ENCODE measurements at regions not wholly inside any gene's neighbourhood (a gene's known extent, or its start where the extent isn't known, plus 50 kb on each side); places are given as distances from the start of the nearest gene placed in this dataset.

DNA sequence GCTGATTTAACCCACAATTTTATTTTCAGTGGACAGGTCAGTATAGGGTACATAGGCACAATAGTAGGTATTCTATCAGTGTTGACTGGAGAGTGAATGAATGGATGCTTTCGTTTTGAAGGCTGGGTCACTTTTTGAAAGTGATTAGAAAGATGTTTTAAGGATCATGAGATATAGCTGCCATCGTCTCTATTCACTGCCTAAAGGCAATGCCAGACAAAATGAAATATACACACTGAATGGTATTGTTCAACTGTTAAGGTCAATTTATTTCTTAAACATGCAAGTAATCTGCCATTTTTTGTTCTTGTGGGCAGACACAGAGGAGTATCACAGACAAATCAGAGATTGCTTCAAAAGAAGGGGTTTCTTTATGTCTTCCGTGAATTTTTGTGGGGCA is 395.3 kb downstream of the VGLL3 start:
- WGBS, 2 experiments (ENCODE audit: low coverage in 1 of 2, low lambda C conversion rate in 2 of 2, missing lambda C conversion rate in 2 of 2) = 12 to 14% methylated on average over 3 of the region's 3 CpGs
- no peak overlapping the region for H3K4me3 ChIP-seq
- H3K27ac ChIP-seq = no peak overlapping the region
- in situ Hi-C loops (cut with MboI) = no loop called here
- no peak overlapping the region for H3K4me2 ChIP-seq (ENCODE audit: unreplicated experiment)
- H3K36me3 ChIP-seq (ENCODE audit: low read depth) = no peaks in the 10 kb centered on the region
- no peaks in the 10 kb centered on the region for H3K4me1 ChIP-seq (ENCODE audit: insufficient read depth)
- H3K79me2 ChIP-seq (ENCODE audit: insufficient read depth) = no peaks in the 10 kb centered on the region
- DNase-seq = no peak
- TF ChIP-seq EZH2 (IDR thresholded peaks at IDR 0.05; ENCODE audit: insufficient read depth, poor library complexity, severe bottlenecking) = no peak
- no peak for TF ChIP-seq EZH2phosphoT487 (IDR thresholded peaks at IDR 0.05; ENCODE audit: insufficient read depth, low read depth)
- H3F3A ChIP-seq (ENCODE audit: insufficient read depth) = no peaks in the 10 kb centered on the region
- H3K27me3 ChIP-seq (replicated peaks; ENCODE audit: insufficient read depth) = no peaks in the 10 kb centered on the region
- H3K9me2 ChIP-seq (ENCODE audit: insufficient read depth) = no peaks in the 10 kb centered on the region
- H4K20me1 ChIP-seq (ENCODE audit: insufficient read depth) = no peaks in the 10 kb centered on the region
- no peak overlapping the region for H3K9ac ChIP-seq
- no peaks in the 10 kb centered on the region for H3K9me3 ChIP-seq (ENCODE audit: low read depth)
- no peak overlapping the region for H2AFZ ChIP-seq

DNA sequence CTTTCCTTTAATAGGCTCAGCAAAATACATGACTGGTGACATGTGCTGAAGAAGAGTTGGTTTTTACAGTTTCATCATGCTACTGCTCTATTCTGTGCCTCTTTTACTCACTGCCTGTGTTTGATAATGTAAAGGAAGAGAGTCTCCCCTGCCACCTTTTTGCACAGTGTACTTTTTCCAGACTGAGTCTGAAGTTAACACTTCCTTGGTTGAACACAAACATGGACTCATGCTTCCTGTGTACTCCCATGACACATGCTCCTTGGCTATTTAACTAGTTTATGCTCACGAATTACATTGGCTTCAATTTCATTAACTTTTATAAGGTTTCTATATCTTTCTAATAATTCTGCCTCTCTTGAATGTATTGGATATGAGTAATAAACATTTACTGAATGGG is 396.1 kb downstream of the VGLL3 start:
- H3K27me3 ChIP-seq (replicated peaks; ENCODE audit: insufficient read depth) = no peaks in the 10 kb centered on the region
- H4K20me1 ChIP-seq (ENCODE audit: insufficient read depth) = no peaks in the 10 kb centered on the region
- no peak overlapping the region for H3K9ac ChIP-seq
- no peaks in the 10 kb centered on the region for H3K36me3 ChIP-seq (ENCODE audit: low read depth)
- H3K9me3 ChIP-seq (ENCODE audit: low read depth) = no peaks in the 10 kb centered on the region
- no peaks in the 10 kb centered on the region for H3K9me2 ChIP-seq (ENCODE audit: insufficient read depth)
- no peak overlapping the region for H3K27ac ChIP-seq
- DNase-seq = no peak
- no peaks in the 10 kb centered on the region for H3K4me1 ChIP-seq (ENCODE audit: insufficient read depth)
- no peaks in the 10 kb centered on the region for H3F3A ChIP-seq (ENCODE audit: insufficient read depth)
- H3K4me3 ChIP-seq = no peak overlapping the region
- no peak for TF ChIP-seq EZH2 (IDR thresholded peaks at IDR 0.05; ENCODE audit: insufficient read depth, poor library complexity, severe bottlenecking)
- no peak for TF ChIP-seq EZH2phosphoT487 (IDR thresholded peaks at IDR 0.05; ENCODE audit: insufficient read depth, low read depth)
- H2AFZ ChIP-seq = no peak overlapping the region
- in situ Hi-C loops (cut with MboI) = no loop called here
- H3K4me2 ChIP-seq (ENCODE audit: unreplicated experiment) = no peak overlapping the region
- 3 to 4% methylated on average over 1 of the region's 1 CpG for WGBS, 2 experiments (ENCODE audit: low coverage in 1 of 2, low lambda C conversion rate in 2 of 2, missing lambda C conversion rate in 2 of 2)
- H3K79me2 ChIP-seq (ENCODE audit: insufficient read depth) = no peaks in the 10 kb centered on the region

DNA sequence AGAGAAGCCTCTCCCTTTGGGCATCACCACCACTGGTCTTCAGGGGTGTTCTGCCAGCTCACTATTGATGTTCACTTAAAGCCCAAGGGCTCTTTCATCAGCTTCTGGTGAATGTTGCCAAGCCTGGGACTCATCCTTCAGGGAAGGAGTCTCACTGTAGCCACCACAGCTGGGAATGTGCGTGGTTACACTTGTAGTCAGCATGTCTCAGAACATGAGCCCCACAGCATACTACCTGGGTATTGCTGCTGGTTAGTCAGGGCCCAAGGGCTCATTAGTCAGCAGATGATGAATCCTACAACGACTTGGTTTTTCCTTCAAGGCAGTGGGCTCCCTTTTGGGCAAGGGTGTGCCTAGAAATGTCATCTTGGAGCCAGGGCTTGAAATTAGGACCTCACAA is 412.9 kb downstream of the VGLL3 start:
- Histone ChIP-seq H3K27me3 (replicated peaks; ENCODE audit: insufficient read depth) (no peaks in the 10 kb centered on the region), H3F3A (ENCODE audit: insufficient read depth) (no peaks in the 10 kb centered on the region), H3K79me2 (ENCODE audit: insufficient read depth) (no peaks in the 10 kb centered on the region), H3K9ac (no peak overlapping the region), H3K27ac (no peak overlapping the region), H4K20me1 (ENCODE audit: insufficient read depth) (no peaks in the 10 kb centered on the region), H3K9me3 (ENCODE audit: low read depth) (no peaks in the 10 kb centered on the region), H3K4me3 (no peak overlapping the region), H3K4me1 (ENCODE audit: insufficient read depth) (no peaks in the 10 kb centered on the region), H3K36me3 (ENCODE audit: low read depth) (no peaks in the 10 kb centered on the region), H3K9me2 (ENCODE audit: insufficient read depth) (no peaks in the 10 kb centered on the region), H2AFZ (no peak overlapping the region), H3K4me2 (ENCODE audit: unreplicated experiment) (no peak overlapping the region)
- 0% methylated on average over 2 of the region's 2 CpGs for WGBS, 2 experiments (ENCODE audit: low coverage in 1 of 2, low lambda C conversion rate in 2 of 2, missing lambda C conversion rate in 2 of 2)
- peak; percentile 19 for DNase-seq
- TF ChIP-seq EZH2 (IDR thresholded peaks at IDR 0.05; ENCODE audit: insufficient read depth, poor library complexity, severe bottlenecking) = no peak
- TF ChIP-seq EZH2phosphoT487 (IDR thresholded peaks at IDR 0.05; ENCODE audit: insufficient read depth, low read depth) = no peak
- in situ Hi-C loops (cut with MboI) = no loop called here

DNA sequence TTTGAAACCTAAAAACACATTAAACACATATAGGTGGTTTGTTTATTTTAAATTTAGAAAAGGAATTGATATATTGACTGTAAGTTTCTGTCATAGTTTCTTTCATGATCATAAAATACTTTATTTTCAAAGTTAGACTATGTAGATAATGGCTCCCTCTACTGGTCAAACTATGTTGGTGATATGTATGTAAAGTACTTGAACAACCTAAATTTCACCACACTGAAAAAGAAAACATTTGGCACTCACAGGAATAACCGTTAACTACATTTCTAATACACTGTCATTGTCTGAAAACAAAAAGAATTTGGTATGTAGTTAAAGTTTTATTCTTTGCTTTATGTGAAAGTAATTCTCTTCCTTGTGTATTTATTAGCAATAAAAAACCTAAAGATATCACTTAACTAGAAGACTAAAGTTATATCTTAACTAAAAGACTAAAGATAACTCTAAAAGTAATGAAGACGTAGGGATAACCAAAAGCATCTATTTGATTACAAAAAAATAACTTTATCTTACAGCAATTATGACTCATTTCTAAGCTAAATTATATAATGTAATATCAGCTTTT is 427.5 kb downstream of the VGLL3 start:
- H3K9me2 ChIP-seq (ENCODE audit: insufficient read depth) = no peaks in the 10 kb centered on the region
- H3F3A ChIP-seq (ENCODE audit: insufficient read depth) = no peaks in the 10 kb centered on the region
- WGBS, 2 experiments (ENCODE audit: low coverage in 1 of 2, low lambda C conversion rate in 2 of 2, missing lambda C conversion rate in 2 of 2) = 0 to 3% methylated on average over 2 of the region's 2 CpGs
- no peak overlapping the region for H3K4me2 ChIP-seq (ENCODE audit: unreplicated experiment)
- no peaks in the 10 kb centered on the region for H3K9me3 ChIP-seq (ENCODE audit: low read depth)
- no peak overlapping the region for H3K9ac ChIP-seq
- H3K27ac ChIP-seq = no peak overlapping the region
- H2AFZ ChIP-seq = no peak overlapping the region
- no peaks in the 10 kb centered on the region for H3K27me3 ChIP-seq (replicated peaks; ENCODE audit: insufficient read depth)
- no peak for TF ChIP-seq EZH2phosphoT487 (IDR thresholded peaks at IDR 0.05; ENCODE audit: insufficient read depth, low read depth)
- no peak for TF ChIP-seq EZH2 (IDR thresholded peaks at IDR 0.05; ENCODE audit: insufficient read depth, poor library complexity, severe bottlenecking)
- no peak overlapping the region for H3K4me3 ChIP-seq
- in situ Hi-C loops (cut with MboI) = no loop called here
- H3K79me2 ChIP-seq (ENCODE audit: insufficient read depth) = no peaks in the 10 kb centered on the region
- no peaks in the 10 kb centered on the region for H4K20me1 ChIP-seq (ENCODE audit: insufficient read depth)
- no peaks in the 10 kb centered on the region for H3K36me3 ChIP-seq (ENCODE audit: low read depth)
- H3K4me1 ChIP-seq (ENCODE audit: insufficient read depth) = no peaks in the 10 kb centered on the region
- peak; percentile 67 for DNase-seq

DNA sequence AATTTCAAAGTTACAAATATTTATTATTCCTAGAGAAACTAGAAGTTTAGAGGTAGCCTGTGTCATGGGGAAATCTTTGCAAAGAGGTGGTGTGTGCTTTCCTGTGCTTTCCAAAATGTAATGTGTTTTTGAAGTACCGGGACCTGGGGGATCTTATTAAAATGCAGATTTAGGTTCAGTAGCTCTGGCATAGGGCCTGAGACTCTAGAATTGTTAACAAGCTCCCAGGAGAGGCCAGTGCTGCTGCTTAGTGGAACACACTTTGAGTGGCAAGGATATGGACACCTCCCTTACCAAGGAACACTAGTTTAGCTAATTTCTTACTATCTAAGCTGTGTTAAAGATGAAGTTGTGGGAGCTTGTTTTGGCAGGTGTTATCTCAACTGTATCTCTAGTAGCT is 428.9 kb downstream of the VGLL3 start:
- no peaks in the 10 kb centered on the region for H3F3A ChIP-seq (ENCODE audit: insufficient read depth)
- H3K36me3 ChIP-seq (ENCODE audit: low read depth) = no peaks in the 10 kb centered on the region
- no peak overlapping the region for H3K4me2 ChIP-seq (ENCODE audit: unreplicated experiment)
- H2AFZ ChIP-seq = no peak overlapping the region
- no peaks in the 10 kb centered on the region for H3K9me3 ChIP-seq (ENCODE audit: low read depth)
- no peaks in the 10 kb centered on the region for H3K27me3 ChIP-seq (replicated peaks; ENCODE audit: insufficient read depth)
- no peak for DNase-seq
- WGBS, 2 experiments (ENCODE audit: low coverage in 1 of 2, low lambda C conversion rate in 2 of 2, missing lambda C conversion rate in 2 of 2) = 30 to 39% methylated on average over 1 of the region's 1 CpG
- no peaks in the 10 kb centered on the region for H3K9me2 ChIP-seq (ENCODE audit: insufficient read depth)
- in situ Hi-C loops (cut with MboI) = no loop called here
- no peaks in the 10 kb centered on the region for H4K20me1 ChIP-seq (ENCODE audit: insufficient read depth)
- TF ChIP-seq EZH2phosphoT487 (IDR thresholded peaks at IDR 0.05; ENCODE audit: insufficient read depth, low read depth) = no peak
- no peak for TF ChIP-seq EZH2 (IDR thresholded peaks at IDR 0.05; ENCODE audit: insufficient read depth, poor library complexity, severe bottlenecking)
- H3K79me2 ChIP-seq (ENCODE audit: insufficient read depth) = no peaks in the 10 kb centered on the region
- H3K9ac ChIP-seq = no peak overlapping the region
- H3K4me3 ChIP-seq = no peak overlapping the region
- no peaks in the 10 kb centered on the region for H3K4me1 ChIP-seq (ENCODE audit: insufficient read depth)
- H3K27ac ChIP-seq = no peak overlapping the region

All from GM23248 (cell line).